GM21576 (cell line): ENCODE measurements at regions not wholly inside any gene's neighbourhood (a gene's known extent, or its start where the extent isn't known, plus 50 kb on each side); places are given as distances from the start of the nearest gene placed in this dataset.
"Not testable (repeated sequence)": the region's sequence is repeated elsewhere in the genome, so short reads cannot be mapped to it uniquely, and the experiment has no call there.

ENCODE experiments used
- ATAC-seq: cut with Tn5 transposase; IDR thresholded peaks from one replicate; pipeline ENCODE4 v1.9.1; 2021; ENCODE audit warnings: mild to moderate bottlenecking, moderate library complexity; ENCODE audit not compliant: unreplicated experiment

- no peak for ATAC-seq
Measured at GRCh38 chrX:5708251-5708650, 520.4 kb downstream of the NLGN4X start.

GRCh38 chrX:5702890-5703289 is 525.8 kb downstream of the NLGN4X start:
- ATAC-seq = no peak

DNA sequence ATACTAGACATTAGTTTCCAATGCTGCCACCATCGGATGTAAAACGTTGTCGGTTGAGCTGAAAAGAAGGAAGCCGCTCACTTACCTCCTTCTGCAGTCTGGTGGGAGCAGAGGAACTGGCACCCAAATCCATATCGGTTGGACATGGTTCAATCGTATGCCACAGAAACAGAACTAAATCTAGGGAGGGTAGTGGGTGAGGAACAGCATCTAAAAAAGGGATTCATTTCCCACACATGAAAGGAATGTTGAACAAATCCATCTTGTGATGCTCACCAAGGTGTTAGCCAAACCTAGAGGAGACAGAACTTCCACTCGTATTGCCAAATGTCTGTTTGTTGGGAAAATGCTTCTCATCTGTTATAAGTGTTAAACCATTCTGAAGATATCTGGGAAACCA is 532.7 kb downstream of the NLGN4X start:
- no peak for ATAC-seq

DNA sequence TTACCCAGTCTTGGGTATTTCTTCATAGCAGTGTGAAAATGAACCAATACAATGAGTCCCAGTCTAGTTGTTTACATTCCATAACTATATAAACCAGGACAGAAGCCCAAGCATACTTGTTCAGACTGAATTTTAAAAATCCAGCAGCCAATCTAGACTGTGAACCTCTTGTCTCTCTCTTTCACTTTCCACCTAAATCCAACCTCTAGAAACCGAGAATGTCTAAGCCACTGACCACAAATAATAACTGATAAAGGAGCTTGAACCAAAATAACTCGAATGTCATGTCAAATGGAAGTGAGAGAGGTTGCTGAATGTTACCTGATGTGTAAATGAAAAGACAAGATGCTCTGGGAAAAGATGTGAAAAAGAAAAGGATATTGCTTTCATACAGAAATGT is 544.7 kb downstream of the NLGN4X start:
- ATAC-seq = no peak

- ATAC-seq = peak; percentile 63
Measured at GRCh38 chrX:5681159-5681558, 547.5 kb downstream of the NLGN4X start.

GRCh38 chrX:5674036-5674435 is 554.6 kb downstream of the NLGN4X start:
- no peak for ATAC-seq

GRCh38 chrX:5672099-5672498 is 556.6 kb downstream of the NLGN4X start:
- no peak for ATAC-seq

GRCh38 chrX:5666689-5667088 is 562.0 kb downstream of the NLGN4X start:
- ATAC-seq = not testable (repeated sequence)

GRCh38 chrX:5656544-5656943 is 572.1 kb downstream of the NLGN4X start:
- ATAC-seq = no peak

GRCh38 chrX:5650904-5651303 is 577.8 kb downstream of the NLGN4X start:
- no peak for ATAC-seq

GRCh38 chrX:5648941-5649568 is 579.6 kb downstream of the NLGN4X start:
- no peak for ATAC-seq

DNA sequence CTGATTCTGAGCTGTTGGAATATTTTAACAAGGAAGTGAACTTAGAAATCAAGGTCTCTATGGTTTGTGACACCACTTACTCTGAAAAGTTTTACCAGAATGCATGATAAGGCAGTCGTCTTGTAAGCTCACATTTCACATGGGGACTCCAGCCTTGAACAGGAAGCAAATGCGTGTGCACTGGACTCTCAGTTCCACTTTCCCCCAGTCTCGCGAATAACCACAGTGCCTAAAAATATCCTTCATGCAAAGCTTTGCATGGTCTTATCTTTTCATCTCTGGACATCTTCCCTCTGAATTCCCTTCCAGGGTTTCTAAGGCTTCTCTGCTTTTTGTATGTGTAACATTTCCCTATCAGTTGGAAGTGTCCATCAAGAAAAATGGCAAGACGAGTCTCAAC is 581.8 kb downstream of the NLGN4X start:
- peak; percentile 99 for ATAC-seq

- no peak for ATAC-seq
Measured at GRCh38 chrX:5644776-5645175, 583.9 kb downstream of the NLGN4X start.

DNA sequence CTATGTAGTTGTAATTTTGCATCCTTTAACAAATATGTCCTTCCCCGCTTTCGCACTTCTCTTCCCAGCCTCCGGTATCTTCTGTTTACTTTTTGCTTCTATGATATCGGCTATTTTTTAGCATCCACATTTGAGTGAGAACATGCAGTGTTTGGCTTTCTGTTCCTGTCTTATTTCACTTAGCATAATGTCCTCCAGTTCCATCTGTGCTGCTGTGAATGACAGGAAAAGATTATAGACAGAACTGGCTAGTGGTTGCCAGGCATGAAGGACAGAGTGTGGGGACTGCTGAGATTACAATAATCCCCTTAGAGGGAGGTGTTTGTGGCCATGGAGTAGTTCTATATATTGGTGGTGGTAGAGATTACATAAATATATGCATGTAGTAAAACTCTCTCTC is 588.6 kb downstream of the NLGN4X start:
- ATAC-seq = no peak

DNA sequence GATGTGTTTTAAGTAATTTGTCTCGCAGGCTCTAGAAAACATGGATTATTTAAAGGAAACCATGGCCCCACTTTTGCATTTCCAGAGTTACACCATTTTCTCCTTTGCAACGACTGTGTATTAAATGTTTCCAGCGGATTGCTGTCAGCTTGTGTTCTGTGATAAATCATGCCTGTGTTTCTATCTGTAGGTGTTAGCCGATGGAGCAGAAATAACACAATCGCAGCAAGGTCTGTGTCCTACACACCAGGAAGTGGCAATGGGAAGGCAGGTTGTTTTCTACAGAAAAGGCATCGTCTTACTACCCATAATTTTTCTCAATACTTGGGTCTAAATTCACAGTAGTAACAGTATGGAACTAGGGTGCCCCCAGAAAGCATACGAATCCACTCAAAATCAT is 590.1 kb downstream of the NLGN4X start:
- ATAC-seq = no peak

GRCh38 chrX:5632887-5633286 is 595.8 kb downstream of the NLGN4X start:
- ATAC-seq = no peak

DNA sequence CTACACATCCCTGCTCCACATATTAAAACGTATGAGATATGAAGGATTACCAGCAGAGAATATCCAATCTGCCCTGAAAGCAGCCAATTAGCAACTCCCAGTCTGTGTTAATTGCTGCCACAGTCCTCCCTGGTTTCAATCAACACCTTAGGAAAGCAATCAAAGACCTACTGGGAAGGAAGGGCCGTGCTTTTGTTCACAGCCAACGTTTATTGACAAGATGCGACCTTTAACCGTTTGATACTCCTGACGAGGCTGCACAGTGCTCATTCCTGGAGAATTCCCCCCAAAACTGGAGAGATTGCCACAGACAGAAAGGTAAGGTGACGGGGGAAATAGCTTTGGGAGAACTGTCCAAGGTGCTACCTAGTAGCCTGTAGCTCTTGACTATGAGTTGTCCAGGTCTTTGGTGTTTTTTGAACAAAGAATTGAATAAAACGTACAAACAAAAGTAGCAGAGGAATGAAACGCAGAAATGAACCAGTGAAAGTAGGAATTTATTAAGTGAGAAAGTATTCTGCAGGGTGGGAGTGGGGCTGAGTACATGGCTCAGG is 596.5 kb downstream of the NLGN4X start:
- no peak for ATAC-seq

GRCh38 chrX:5617666-5618065 is 611.0 kb downstream of the NLGN4X start:
- no peak for ATAC-seq

- ATAC-seq = no peak
Measured at GRCh38 chrX:5595570-5595969, 633.1 kb downstream of the NLGN4X start.

DNA sequence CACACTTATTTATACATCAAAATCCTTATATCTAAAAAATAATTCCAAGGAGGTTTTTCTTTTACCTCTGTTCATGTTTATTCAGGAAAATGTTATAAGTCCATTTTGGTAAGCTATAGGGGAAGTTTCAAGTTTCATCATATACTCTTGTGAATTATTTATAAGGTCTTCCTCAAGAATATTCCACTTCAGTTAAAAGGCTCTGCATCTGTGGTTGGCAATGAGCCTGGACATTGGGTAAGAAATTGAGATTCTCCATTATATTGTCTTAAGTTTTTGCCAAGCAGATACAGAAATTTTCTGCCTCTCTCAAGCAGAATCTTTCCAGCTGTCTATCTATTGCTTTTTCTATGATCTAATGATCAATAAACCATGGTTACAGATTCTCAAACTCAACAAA is 641.9 kb downstream of the NLGN4X start:
- ATAC-seq = no peak

GRCh38 chrX:5575407-5575806 is 653.3 kb downstream of the NLGN4X start:
- no peak for ATAC-seq

GRCh38 chrX:5568934-5569333 is 659.7 kb downstream of the NLGN4X start:
- ATAC-seq = no peak

GRCh38 chrX:5559386-5559785 is 669.3 kb downstream of the NLGN4X start:
- no peak for ATAC-seq
